GM23338 (cell line): ENCODE measurements at regions not wholly inside any gene's neighbourhood (a gene's known extent, or its start where the extent isn't known, plus 50 kb on each side); places are given as distances from the start of the nearest gene placed in this dataset.

ENCODE experiments used
- ATAC-seq: fragments of 200-7000 bp; cut with Tn5 transposase; 3 replicates; pipeline ENCODE4 v1.9.1; 2020
- DNase-seq: peaks from one replicate; pipeline ENCODE4 v3.0.0-alpha.2; 2015; ENCODE audit warnings: low spot score
- H2AFZ ChIP-seq: fragments of 200-600 bp; sonication (generic); 2 replicates; pipeline ENCODE4 v1.8.0; 2016; ENCODE audit warnings: antibody characterized with exemption, mild to moderate bottlenecking, moderate library complexity
- H3F3A ChIP-seq: fragments of 200-600 bp; sonication (generic); replicated peaks from 2 replicates; pipeline ENCODE4 v1.8.0; 2017; ENCODE audit warnings: antibody characterized with exemption, mixed run types, low read depth
- H3K27ac ChIP-seq: fragments of 200-600 bp; sonication (generic); 2 replicates; pipeline ENCODE4 v1.6.1; 2016; ENCODE audit warnings: low read depth
- H3K27me3 ChIP-seq: fragments of 200-600 bp; sonication (generic); 2 replicates; pipeline ENCODE4 v1.8.0; 2016; ENCODE audit warnings: mild to moderate bottlenecking, mixed run types, moderate library complexity; ENCODE audit not compliant: insufficient read depth
- H3K36me3 ChIP-seq: fragments of 200-600 bp; sonication (generic); 2 replicates; pipeline ENCODE4 v1.8.0; 2016; ENCODE audit warnings: mild to moderate bottlenecking; ENCODE audit not compliant: insufficient read depth
- H3K4me1 ChIP-seq: fragments of 200-600 bp; sonication (generic); 2 replicates; pipeline ENCODE4 v1.8.0; 2016; ENCODE audit warnings: mild to moderate bottlenecking, moderate library complexity; ENCODE audit not compliant: insufficient read depth
- H3K4me2 ChIP-seq: fragments of 200-600 bp; sonication (generic); 2 replicates; pipeline ENCODE4 v1.7.1; 2017; ENCODE audit warnings: mixed run types
- H3K4me3 ChIP-seq: fragments of 200-600 bp; sonication (generic); 2 replicates; pipeline ENCODE4 v1.6.1; 2016; ENCODE audit warnings: mixed run types
- H3K79me2 ChIP-seq: fragments of 200-600 bp; sonication (generic); replicated peaks from 2 replicates; pipeline ENCODE4 v1.8.0; 2017; ENCODE audit warnings: mild to moderate bottlenecking; ENCODE audit not compliant: insufficient read depth
- H3K9me2 ChIP-seq: fragments of 200-600 bp; sonication (generic); 2 replicates; pipeline ENCODE4 v1.8.0; 2017; ENCODE audit not compliant: insufficient read depth
- H4K20me1 ChIP-seq: fragments of 200-600 bp; sonication (generic); replicated peaks from 2 replicates; pipeline ENCODE4 v1.8.0; 2017; ENCODE audit warnings: mild to moderate bottlenecking; ENCODE audit not compliant: insufficient read depth
- H3K27ac Mint-ChIP-seq: 2 replicates; pipeline ENCODE4 v1.8.0; 2020; ENCODE audit warnings: inconsistent platforms, mild to moderate bottlenecking, moderate library complexity, mixed read lengths
- H3K27me3 Mint-ChIP-seq: 3 replicates; pipeline ENCODE4 v1.8.0; 2022; ENCODE audit warnings: low read depth, mild to moderate bottlenecking, moderate library complexity, mixed read lengths, inconsistent platforms; ENCODE audit not compliant: insufficient read depth, poor library complexity
- H3K36me3 Mint-ChIP-seq: 3 replicates; pipeline ENCODE4 v1.8.0; 2021; ENCODE audit warnings: low read depth, mild to moderate bottlenecking, inconsistent platforms, moderate library complexity, mixed read lengths
- H3K4me1 Mint-ChIP-seq: 3 replicates; pipeline ENCODE4 v1.8.0; 2020; ENCODE audit warnings: mild to moderate bottlenecking, inconsistent platforms, mixed read lengths
- H3K4me3 Mint-ChIP-seq: 3 replicates; pipeline ENCODE4 v1.8.0; 2021; ENCODE audit warnings: moderate library complexity, mild to moderate bottlenecking, inconsistent platforms, mixed read lengths
- H3K9me3 Mint-ChIP-seq: 3 replicates; pipeline ENCODE4 v1.8.0; 2020; ENCODE audit warnings: moderate library complexity, mild to moderate bottlenecking, inconsistent platforms, mixed read lengths
- CREB1 ChIP-seq: fragments of 250-450 bp; sonication (Bioruptor Pico); IDR thresholded peaks from 2 replicates; pipeline ENCODE4 v1.5.0; 2020; ENCODE audit warnings: low read depth, mild to moderate bottlenecking, moderate library complexity
- CTCF ChIP-seq, 2 experiments: fragments of 200-600 bp in 1 of 2; sonication (generic) in 1 of 2; conservative IDR thresholded peaks; 2 replicates each; pipeline versions ENCODE4 v1.5.1 to v1.6.1; 2016 to 2017; ENCODE audit warnings: antibody characterized with exemption in 2 of 2, low read depth in 2 of 2, mild to moderate bottlenecking in 2 of 2, moderate library complexity in 1 of 2
- EZH2 ChIP-seq: fragments of 200-600 bp; sonication (generic); IDR thresholded peaks from one replicate; pipeline ENCODE4 v1.8.0; 2017; ENCODE audit warnings: antibody characterized with exemption, mild to moderate bottlenecking, low read depth; ENCODE audit not compliant: unreplicated experiment
- JUNB ChIP-seq: IDR thresholded peaks from one replicate; pipeline ENCODE4 v1.6.1; 2016; ENCODE audit warnings: antibody characterized with exemption; ENCODE audit not compliant: unreplicated experiment
- NANOG ChIP-seq: IDR thresholded peaks from 2 replicates; pipeline ENCODE4 v1.6.1; 2016; ENCODE audit warnings: antibody characterized with exemption, borderline replicate concordance
- REST ChIP-seq: IDR thresholded peaks from one replicate; pipeline ENCODE4 v1.6.1; 2018; ENCODE audit warnings: antibody characterized with exemption; ENCODE audit not compliant: unreplicated experiment
- STAT1 ChIP-seq: IDR thresholded peaks from one replicate; pipeline ENCODE4 v1.6.1; 2016; ENCODE audit warnings: antibody characterized with exemption; ENCODE audit not compliant: unreplicated experiment
- ZNF114 ChIP-seq: fragments of 250-450 bp; sonication (Bioruptor Pico); IDR thresholded peaks from 2 replicates; pipeline ENCODE4 v1.5.0; 2020; ENCODE audit warnings: mild to moderate bottlenecking, moderate library complexity
- ZNF331 ChIP-seq: fragments of 250-450 bp; sonication (Bioruptor Pico); IDR thresholded peaks from 2 replicates; pipeline ENCODE4 v1.5.0; 2020; ENCODE audit warnings: low read depth, mild to moderate bottlenecking, moderate library complexity
- ZNF462 ChIP-seq: fragments of 250-450 bp; sonication (Bioruptor Pico); IDR thresholded peaks from 2 replicates; pipeline ENCODE4 v1.5.0; 2020; ENCODE audit warnings: mild to moderate bottlenecking, moderate library complexity
- TF ChIP-seq, protein P1 (sequence below): IDR thresholded peaks from 2 replicates; pipeline ENCODE4 v1.6.1; 2016; ENCODE audit warnings: antibody characterized with exemption

DNA sequence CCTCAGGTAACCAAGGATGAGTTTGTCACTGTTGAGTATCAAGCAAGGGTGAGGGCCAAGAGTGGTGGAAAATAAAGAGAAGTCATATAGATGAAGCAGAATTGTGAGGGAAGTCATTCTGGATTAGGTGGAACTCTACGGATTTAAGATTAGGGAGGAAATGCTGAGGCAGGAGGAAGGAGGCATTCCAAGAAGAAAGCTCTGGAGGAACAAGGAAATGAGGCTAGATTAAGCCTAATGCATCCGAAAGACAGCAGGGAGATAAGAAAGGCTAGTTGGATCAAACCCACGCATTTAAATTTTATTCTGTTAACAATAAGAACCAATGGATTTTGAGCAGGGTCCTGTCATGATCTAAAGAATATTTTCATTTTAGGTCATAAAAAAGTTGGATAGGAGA, 681.2 kb downstream of the EPHA4 start:
- H3K27ac Mint-ChIP-seq, result no peak overlapping the region; the same call in 1 of the 2 replicates

More for the DNA sequence above, 681.2 kb downstream of the EPHA4 start:
- H3K9me3 Mint-ChIP-seq, result no peaks in the 10 kb centered on the region
- Histone ChIP-seq H3K9me2 (no peaks in the 10 kb centered on the region), H3K4me2 (no peak overlapping the region), H4K20me1 (no peaks in the 10 kb centered on the region), H2AFZ (no peak overlapping the region), H3K27ac (no peak overlapping the region), H3K4me1 (peaks cover 18% of the 10 kb centered on the region; the same call in 1 of the 2 replicates), H3K36me3 (no peaks in the 10 kb centered on the region), H3F3A (no peaks in the 10 kb centered on the region), H3K4me3 (no peak overlapping the region), H3K79me2 (no peaks in the 10 kb centered on the region), H3K27me3 (no peaks in the 10 kb centered on the region)
- no peaks in the 10 kb centered on the region for H3K27me3 Mint-ChIP-seq
- no peak for TF ChIP-seq REST
- TF ChIP-seq JUNB, result no peak
- TF ChIP-seq CREB1 (CRISPR knock-in tag), result no peak
- TF ChIP-seq STAT1, result no peak
- no peak for TF ChIP-seq ZNF114 (CRISPR knock-in tag)
- TF ChIP-seq ZNF331 (CRISPR knock-in tag), result no peak
- TF ChIP-seq CTCF (conservative IDR thresholded peaks at IDR 0.05; ENCODE audit: low read depth in 2 of 2), result no peak
- no peak for TF ChIP-seq NANOG
- TF ChIP-seq EZH2, result no peak
- TF ChIP-seq ZNF462 (CRISPR knock-in tag), result no peak
- TF ChIP-seq, protein P1, sequence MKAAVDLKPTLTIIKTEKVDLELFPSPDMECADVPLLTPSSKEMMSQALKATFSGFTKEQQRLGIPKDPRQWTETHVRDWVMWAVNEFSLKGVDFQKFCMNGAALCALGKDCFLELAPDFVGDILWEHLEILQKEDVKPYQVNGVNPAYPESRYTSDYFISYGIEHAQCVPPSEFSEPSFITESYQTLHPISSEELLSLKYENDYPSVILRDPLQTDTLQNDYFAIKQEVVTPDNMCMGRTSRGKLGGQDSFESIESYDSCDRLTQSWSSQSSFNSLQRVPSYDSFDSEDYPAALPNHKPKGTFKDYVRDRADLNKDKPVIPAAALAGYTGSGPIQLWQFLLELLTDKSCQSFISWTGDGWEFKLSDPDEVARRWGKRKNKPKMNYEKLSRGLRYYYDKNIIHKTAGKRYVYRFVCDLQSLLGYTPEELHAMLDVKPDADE, result no peak
- no peak overlapping the region for H3K4me3 Mint-ChIP-seq
- peaks cover 29% of the 10 kb centered on the region for H3K4me1 Mint-ChIP-seq
- no peaks in the 10 kb centered on the region for H3K36me3 Mint-ChIP-seq
- ATAC-seq (no peak), DNase-seq (no peak)
